Parathyroid adenoma (tissue), 2 donors: ENCODE measurements at regions not wholly inside any gene's neighbourhood (a gene's known extent, or its start where the extent isn't known, plus 50 kb on each side); places are given as distances from the start of the nearest gene placed in this dataset.

Experiments
- H2AFZ ChIP-seq: fragments of 300-600 bp; sonication (generic); one replicate; pipeline ENCODE4 v1.7.0; 2017; ENCODE audit warnings: antibody characterized with exemption, mild to moderate bottlenecking
- H3K27ac ChIP-seq: fragments of 300-600 bp; sonication (generic); one replicate; pipeline ENCODE4 v1.7.0; 2017
- H3K27me3 ChIP-seq: fragments of 300-600 bp; sonication (generic); one replicate; pipeline ENCODE4 v1.7.0; 2017; ENCODE audit warnings: low read length; ENCODE audit not compliant: control insufficient read depth, insufficient read depth
- H3K36me3 ChIP-seq: fragments of 300-600 bp; sonication (generic); one replicate; pipeline ENCODE4 v1.7.0; 2017; ENCODE audit warnings: low read length; ENCODE audit not compliant: control insufficient read depth, insufficient read depth
- H3K4me1 ChIP-seq: fragments of 300-600 bp; sonication (generic); one replicate; pipeline ENCODE4 v1.7.0; 2017; ENCODE audit warnings: control low read depth
- H3K4me2 ChIP-seq: fragments of 300-600 bp; sonication (generic); one replicate; pipeline ENCODE4 v1.7.0; 2017; ENCODE audit warnings: low read length
- H3K4me3 ChIP-seq: fragments of 300-600 bp; sonication (generic); one replicate; pipeline ENCODE4 v1.7.0; 2017; ENCODE audit warnings: low read depth, low read length
- H3K79me2 ChIP-seq: fragments of 300-600 bp; sonication (generic); one replicate; pipeline ENCODE4 v1.7.0; 2017; ENCODE audit warnings: control low read depth
- H3K9ac ChIP-seq: fragments of 300-600 bp; sonication (generic); one replicate; pipeline ENCODE4 v1.7.0; 2017; ENCODE audit warnings: mild to moderate bottlenecking
- H3K9me3 ChIP-seq: fragments of 300-600 bp; sonication (generic); one replicate; pipeline ENCODE4 v1.7.0; 2017; ENCODE audit warnings: low read length; ENCODE audit not compliant: control insufficient read depth
- CTCF ChIP-seq: fragments of 300-600 bp; sonication (generic); IDR thresholded peaks from one replicate; pipeline ENCODE4 v1.7.0; 2017; ENCODE audit warnings: antibody characterized with exemption, mild to moderate bottlenecking
- donor health status: primary hyperparathyroidism.

- Histone ChIP-seq H3K4me3 (no peak overlapping the region), H3K4me1 (no peaks in the 10 kb centered on the region), H3K9ac (no peak overlapping the region), H3K27me3 (no peaks in the 10 kb centered on the region), H3K4me2 (no peak overlapping the region), H3K9me3 (no peaks in the 10 kb centered on the region), H3K27ac (no peak overlapping the region), H3K79me2 (no peaks in the 10 kb centered on the region), H2AFZ (no peak overlapping the region), H3K36me3 (no peaks in the 10 kb centered on the region)
- TF ChIP-seq CTCF, result no peak
These were observed 595.3 kb downstream of the BCOR start for GRCh38 chrX:39502486-39502885.

- no peak overlapping the region for H3K4me3 ChIP-seq
- no peak overlapping the region for H2AFZ ChIP-seq
- no peak for TF ChIP-seq CTCF
- H3K4me1 ChIP-seq, result no peaks in the 10 kb centered on the region
- no peaks in the 10 kb centered on the region for H3K36me3 ChIP-seq
- no peak overlapping the region for H3K4me2 ChIP-seq
- no peaks in the 10 kb centered on the region for H3K9me3 ChIP-seq
- no peak overlapping the region for H3K27ac ChIP-seq
- no peaks in the 10 kb centered on the region for H3K27me3 ChIP-seq
- H3K9ac ChIP-seq, result no peak overlapping the region
- no peaks in the 10 kb centered on the region for H3K79me2 ChIP-seq
These were observed 593.5 kb downstream of the BCOR start for GRCh38 chrX:39504227-39504626.

- no peak for TF ChIP-seq CTCF
- Histone ChIP-seq H3K4me2 (no peak overlapping the region), H3K36me3 (no peaks in the 10 kb centered on the region), H3K9me3 (no peaks in the 10 kb centered on the region), H3K9ac (no peak overlapping the region), H3K4me1 (no peaks in the 10 kb centered on the region), H2AFZ (no peak overlapping the region), H3K27me3 (no peaks in the 10 kb centered on the region), H3K79me2 (no peaks in the 10 kb centered on the region), H3K27ac (no peak overlapping the region), H3K4me3 (no peak overlapping the region)
These were observed 592.9 kb downstream of the BCOR start for GRCh38 chrX:39504850-39505259.

GRCh38 chrX:39506131-39506530 lies 591.6 kb downstream of the BCOR start:
- H3K4me2 ChIP-seq, result no peak overlapping the region
- no peaks in the 10 kb centered on the region for H3K27me3 ChIP-seq
- no peak overlapping the region for H3K4me3 ChIP-seq
- H3K36me3 ChIP-seq, result no peaks in the 10 kb centered on the region
- H3K9me3 ChIP-seq, result no peaks in the 10 kb centered on the region
- TF ChIP-seq CTCF, result no peak
- H2AFZ ChIP-seq, result no peak overlapping the region
- no peaks in the 10 kb centered on the region for H3K79me2 ChIP-seq
- H3K4me1 ChIP-seq, result no peaks in the 10 kb centered on the region
- no peak overlapping the region for H3K9ac ChIP-seq
- H3K27ac ChIP-seq, result no peak overlapping the region

GRCh38 chrX:39507034-39507433 lies 590.7 kb downstream of the BCOR start:
- no peak overlapping the region for H3K9ac ChIP-seq
- H2AFZ ChIP-seq, result no peak overlapping the region
- no peaks in the 10 kb centered on the region for H3K27me3 ChIP-seq
- H3K27ac ChIP-seq, result no peak overlapping the region
- H3K4me1 ChIP-seq, result no peaks in the 10 kb centered on the region
- H3K79me2 ChIP-seq, result no peaks in the 10 kb centered on the region
- TF ChIP-seq CTCF, result no peak
- H3K4me2 ChIP-seq, result no peak overlapping the region
- H3K36me3 ChIP-seq, result no peaks in the 10 kb centered on the region
- no peak overlapping the region for H3K4me3 ChIP-seq
- H3K9me3 ChIP-seq, result no peaks in the 10 kb centered on the region
